GM18519 (cell line): ENCODE measurements at regions not wholly inside any gene's neighbourhood (a gene's known extent, or its start where the extent isn't known, plus 50 kb on each side); places are given as distances from the start of the nearest gene placed in this dataset.

Experiments used
- ATAC-seq: cut with Tn5 transposase; IDR thresholded peaks from one replicate; pipeline ENCODE4 v1.9.1; 2021; ENCODE audit warnings: mild to moderate bottlenecking, moderate library complexity; ENCODE audit not compliant: unreplicated experiment, low FRiP score

GRCh38 chr21:23475281-23476219 lies 2131.7 kb downstream of the MRPL39 start:
- no peak for ATAC-seq

- no peak for ATAC-seq
Observed at GRCh38 chr21:23471877-23472276, 2135.4 kb downstream of the MRPL39 start.

- ATAC-seq: no peak
Observed at GRCh38 chr21:23463365-23463764, 2143.9 kb downstream of the MRPL39 start.

GRCh38 chr21:23455676-23456075 lies 2151.6 kb downstream of the MRPL39 start:
- ATAC-seq: no peak

GRCh38 chr21:23452384-23453083 lies 2154.7 kb downstream of the MRPL39 start:
- ATAC-seq: peak; percentile 60

- ATAC-seq: no peak
Observed at GRCh38 chr21:23445307-23445706, 2162.0 kb downstream of the MRPL39 start.

- no peak for ATAC-seq
Observed at GRCh38 chr21:23438081-23438480, 2169.2 kb downstream of the MRPL39 start.

- ATAC-seq: no peak
Observed at GRCh38 chr21:23402929-23403520, 2204.3 kb downstream of the MRPL39 start.

- ATAC-seq: no peak
Observed at GRCh38 chr21:23401278-23401677, 2206.0 kb downstream of the MRPL39 start.

GRCh38 chr21:23398726-23399125 lies 2208.6 kb downstream of the MRPL39 start:
- ATAC-seq: no peak

- ATAC-seq: no peak
Observed at GRCh38 chr21:23394458-23394857, 2212.8 kb downstream of the MRPL39 start.

GRCh38 chr21:23384679-23385078 lies 2222.6 kb downstream of the MRPL39 start:
- ATAC-seq: no peak

- ATAC-seq: no peak
Observed at GRCh38 chr21:23374155-23374554, 2233.1 kb downstream of the MRPL39 start.

- no peak for ATAC-seq
Observed at GRCh38 chr21:23356905-23357304, 2250.4 kb downstream of the MRPL39 start.

- ATAC-seq: no peak
Observed at GRCh38 chr21:23316190-23316589, 2291.1 kb downstream of the MRPL39 start.

- ATAC-seq: no peak
Observed at GRCh38 chr21:23308741-23309140, 2298.5 kb downstream of the MRPL39 start.

- ATAC-seq: no peak
Observed at GRCh38 chr21:23307065-23307464, 2300.2 kb downstream of the MRPL39 start.

- ATAC-seq: no peak
Observed at GRCh38 chr21:23292292-23292691, 2294.1 kb downstream of the NCAM2 start.

GRCh38 chr21:23281917-23282316 lies 2283.7 kb downstream of the NCAM2 start:
- ATAC-seq: no peak

- no peak for ATAC-seq
Observed at GRCh38 chr21:23249760-23250159, 2251.6 kb downstream of the NCAM2 start.

- no peak for ATAC-seq
Observed at GRCh38 chr21:23247334-23247733, 2249.1 kb downstream of the NCAM2 start.
